ENCODE measurements at regions not wholly inside any gene's neighbourhood (a gene's known extent, or its start where the extent isn't known, plus 50 kb on each side); places are given as distances from the start of the nearest gene placed in this dataset.

DNA sequence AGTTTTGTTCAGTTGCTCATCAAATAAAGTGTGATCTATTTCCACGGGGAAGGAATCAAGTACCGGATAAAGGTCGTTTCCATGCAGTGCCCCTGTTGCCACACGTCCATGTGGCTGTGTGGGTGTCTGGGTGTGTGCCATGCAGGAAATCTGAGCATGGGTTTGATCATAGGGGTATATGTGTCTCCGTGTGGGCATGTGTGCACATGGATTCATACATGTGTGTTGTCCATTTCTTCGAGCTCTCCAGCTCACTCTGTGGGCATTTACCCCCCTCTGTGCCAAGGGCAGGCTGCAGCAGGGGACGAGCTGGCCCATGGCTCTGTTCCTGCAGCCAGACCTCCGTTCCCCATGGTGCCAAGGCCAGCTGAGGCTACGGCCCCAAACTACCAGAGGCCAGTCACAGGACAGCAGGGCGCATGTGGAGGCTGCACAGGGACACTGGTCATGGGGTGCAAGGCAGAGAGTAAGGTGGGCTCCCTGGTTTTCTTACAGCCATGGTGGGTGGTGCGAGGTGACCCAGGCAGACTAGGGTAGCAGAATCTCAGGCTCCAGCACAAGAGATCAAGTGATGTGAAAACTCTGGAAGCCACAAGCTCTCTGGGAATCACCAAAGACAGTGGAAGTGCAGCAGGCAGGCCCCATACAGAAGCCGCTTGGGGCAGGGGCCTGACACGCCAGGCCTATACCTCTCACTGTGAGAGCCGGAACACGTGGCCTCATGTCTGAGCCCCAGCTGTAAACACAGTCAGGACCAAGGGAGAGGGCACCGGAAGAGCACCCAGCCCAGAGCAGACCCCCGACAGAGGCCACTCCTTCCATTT lies 66.4 kb upstream of the RAB6C start:
- no peak for DNase-seq (ENCODE audit: low spot score)
- Mint-ChIP-seq H3K9me3 (peaks cover 9% of the 10 kb centered on the region), H3K36me3 (peaks cover 8% of the 10 kb centered on the region), H3K4me3 (no peak overlapping the region), H3K27me3 (ENCODE audit: low read depth) (no peaks in the 10 kb centered on the region), H3K27ac (no peak overlapping the region), H3K4me1 (peaks cover 11% of the 10 kb centered on the region)
- ChIA-PET POLR2A (no interaction called here), CTCF (interaction anchor here (0.8 kb wide), 1 partner anchor 10 kb away, joined by 3 read pairs; no protein-coding TSS in a partner anchor)
- TF ChIP-seq ZNF423 (CRISPR knock-in tag; IDR thresholded peaks at IDR 0.05) (no peak), RORB (CRISPR knock-in tag; IDR thresholded peaks at IDR 0.05) (no peak), ZNF396 (CRISPR knock-in tag; IDR thresholded peaks at IDR 0.05; ENCODE audit: borderline replicate concordance) (no peak), ZBTB21 (CRISPR knock-in tag; IDR thresholded peaks at IDR 0.05; ENCODE audit: borderline replicate concordance) (no peak)
- TF ChIP-seq, protein P1, sequence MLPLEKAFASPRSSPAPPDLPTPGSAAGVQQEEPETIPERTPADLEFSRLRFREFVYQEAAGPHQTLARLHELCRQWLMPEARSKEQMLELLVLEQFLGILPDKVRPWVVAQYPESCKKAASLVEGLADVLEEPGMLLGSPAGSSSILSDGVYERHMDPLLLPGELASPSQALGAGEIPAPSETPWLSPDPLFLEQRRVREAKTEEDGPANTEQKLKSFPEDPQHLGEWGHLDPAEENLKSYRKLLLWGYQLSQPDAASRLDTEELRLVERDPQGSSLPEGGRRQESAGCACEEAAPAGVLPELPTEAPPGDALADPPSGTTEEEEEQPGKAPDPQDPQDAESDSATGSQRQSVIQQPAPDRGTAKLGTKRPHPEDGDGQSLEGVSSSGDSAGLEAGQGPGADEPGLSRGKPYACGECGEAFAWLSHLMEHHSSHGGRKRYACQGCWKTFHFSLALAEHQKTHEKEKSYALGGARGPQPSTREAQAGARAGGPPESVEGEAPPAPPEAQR (CRISPR knock-in tag; IDR thresholded peaks at IDR 0.05), result no peak
- TF ChIP-seq, protein P2, sequence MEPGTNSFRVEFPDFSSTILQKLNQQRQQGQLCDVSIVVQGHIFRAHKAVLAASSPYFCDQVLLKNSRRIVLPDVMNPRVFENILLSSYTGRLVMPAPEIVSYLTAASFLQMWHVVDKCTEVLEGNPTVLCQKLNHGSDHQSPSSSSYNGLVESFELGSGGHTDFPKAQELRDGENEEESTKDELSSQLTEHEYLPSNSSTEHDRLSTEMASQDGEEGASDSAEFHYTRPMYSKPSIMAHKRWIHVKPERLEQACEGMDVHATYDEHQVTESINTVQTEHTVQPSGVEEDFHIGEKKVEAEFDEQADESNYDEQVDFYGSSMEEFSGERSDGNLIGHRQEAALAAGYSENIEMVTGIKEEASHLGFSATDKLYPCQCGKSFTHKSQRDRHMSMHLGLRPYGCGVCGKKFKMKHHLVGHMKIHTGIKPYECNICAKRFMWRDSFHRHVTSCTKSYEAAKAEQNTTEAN (CRISPR knock-in tag; IDR thresholded peaks at IDR 0.05), result no peak
- TF ChIP-seq, protein P3, sequence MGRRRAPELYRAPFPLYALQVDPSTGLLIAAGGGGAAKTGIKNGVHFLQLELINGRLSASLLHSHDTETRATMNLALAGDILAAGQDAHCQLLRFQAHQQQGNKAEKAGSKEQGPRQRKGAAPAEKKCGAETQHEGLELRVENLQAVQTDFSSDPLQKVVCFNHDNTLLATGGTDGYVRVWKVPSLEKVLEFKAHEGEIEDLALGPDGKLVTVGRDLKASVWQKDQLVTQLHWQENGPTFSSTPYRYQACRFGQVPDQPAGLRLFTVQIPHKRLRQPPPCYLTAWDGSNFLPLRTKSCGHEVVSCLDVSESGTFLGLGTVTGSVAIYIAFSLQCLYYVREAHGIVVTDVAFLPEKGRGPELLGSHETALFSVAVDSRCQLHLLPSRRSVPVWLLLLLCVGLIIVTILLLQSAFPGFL (CRISPR knock-in tag; IDR thresholded peaks at IDR 0.05; ENCODE audit: borderline replicate concordance), result no peak
- ATAC-seq, result no peak

DNA sequence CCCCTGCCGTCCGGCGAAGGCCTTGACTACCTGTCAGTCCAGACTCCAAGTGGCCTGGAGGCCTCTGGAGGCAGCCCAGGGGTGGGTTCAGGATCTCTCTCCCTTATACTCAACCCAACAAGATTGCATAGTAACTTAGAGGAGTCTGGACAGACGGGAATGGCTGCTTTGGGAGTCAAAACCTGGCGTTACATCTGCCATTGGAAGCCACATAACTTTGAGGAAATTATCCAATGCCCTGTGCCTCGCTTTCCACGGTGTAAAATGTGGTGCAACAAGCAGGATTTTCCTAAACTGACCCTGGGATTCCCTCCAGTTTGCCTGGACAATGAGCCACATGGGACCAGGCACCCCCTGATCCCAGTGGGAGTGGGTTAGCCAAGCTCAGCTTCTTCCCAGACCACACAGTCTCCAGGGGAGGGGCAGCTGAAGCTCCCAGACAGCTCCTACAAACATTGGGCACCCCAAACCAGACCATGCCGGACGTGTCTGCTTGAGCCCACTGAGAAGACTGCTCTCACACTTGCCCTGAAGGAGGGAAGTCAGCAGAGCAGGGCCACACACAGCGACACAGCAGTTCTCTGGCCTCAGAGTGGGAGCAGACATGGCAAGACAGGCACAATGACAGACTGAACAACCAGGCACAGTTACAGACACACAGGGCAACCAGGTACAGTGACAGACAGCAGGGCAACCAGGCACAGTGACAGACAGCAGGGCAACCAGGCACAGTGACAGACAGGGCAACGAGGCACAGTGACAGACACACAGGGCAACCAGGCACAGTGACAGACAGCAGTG lies 65.6 kb upstream of the RAB6C start:
- TF ChIP-seq SP1 (CRISPR knock-in tag; conservative IDR thresholded peaks at IDR 0.05) (no peak), RORB (CRISPR knock-in tag; IDR thresholded peaks at IDR 0.05) (no peak), TP53 (CRISPR knock-in tag; IDR thresholded peaks at IDR 0.05) (no peak)
- TF ChIP-seq, protein P4, sequence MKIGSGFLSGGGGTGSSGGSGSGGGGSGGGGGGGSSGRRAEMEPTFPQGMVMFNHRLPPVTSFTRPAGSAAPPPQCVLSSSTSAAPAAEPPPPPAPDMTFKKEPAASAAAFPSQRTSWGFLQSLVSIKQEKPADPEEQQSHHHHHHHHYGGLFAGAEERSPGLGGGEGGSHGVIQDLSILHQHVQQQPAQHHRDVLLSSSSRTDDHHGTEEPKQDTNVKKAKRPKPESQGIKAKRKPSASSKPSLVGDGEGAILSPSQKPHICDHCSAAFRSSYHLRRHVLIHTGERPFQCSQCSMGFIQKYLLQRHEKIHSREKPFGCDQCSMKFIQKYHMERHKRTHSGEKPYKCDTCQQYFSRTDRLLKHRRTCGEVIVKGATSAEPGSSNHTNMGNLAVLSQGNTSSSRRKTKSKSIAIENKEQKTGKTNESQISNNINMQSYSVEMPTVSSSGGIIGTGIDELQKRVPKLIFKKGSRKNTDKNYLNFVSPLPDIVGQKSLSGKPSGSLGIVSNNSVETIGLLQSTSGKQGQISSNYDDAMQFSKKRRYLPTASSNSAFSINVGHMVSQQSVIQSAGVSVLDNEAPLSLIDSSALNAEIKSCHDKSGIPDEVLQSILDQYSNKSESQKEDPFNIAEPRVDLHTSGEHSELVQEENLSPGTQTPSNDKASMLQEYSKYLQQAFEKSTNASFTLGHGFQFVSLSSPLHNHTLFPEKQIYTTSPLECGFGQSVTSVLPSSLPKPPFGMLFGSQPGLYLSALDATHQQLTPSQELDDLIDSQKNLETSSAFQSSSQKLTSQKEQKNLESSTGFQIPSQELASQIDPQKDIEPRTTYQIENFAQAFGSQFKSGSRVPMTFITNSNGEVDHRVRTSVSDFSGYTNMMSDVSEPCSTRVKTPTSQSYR (CRISPR knock-in tag; IDR thresholded peaks at IDR 0.05), result no peak
- TF ChIP-seq, protein P5, sequence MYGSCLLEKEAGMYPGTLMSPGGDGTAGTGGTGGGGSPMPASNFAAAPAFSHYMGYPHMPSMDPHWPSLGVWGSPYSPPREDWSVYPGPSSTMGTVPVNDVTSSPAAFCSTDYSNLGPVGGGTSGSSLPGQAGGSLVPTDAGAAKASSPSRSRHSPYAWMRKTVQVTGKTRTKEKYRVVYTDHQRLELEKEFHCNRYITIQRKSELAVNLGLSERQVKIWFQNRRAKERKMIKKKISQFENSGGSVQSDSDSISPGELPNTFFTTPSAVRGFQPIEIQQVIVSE (CRISPR knock-in tag; IDR thresholded peaks at IDR 0.05; ENCODE audit: borderline replicate concordance), result no peak
- TF ChIP-seq, protein P6, sequence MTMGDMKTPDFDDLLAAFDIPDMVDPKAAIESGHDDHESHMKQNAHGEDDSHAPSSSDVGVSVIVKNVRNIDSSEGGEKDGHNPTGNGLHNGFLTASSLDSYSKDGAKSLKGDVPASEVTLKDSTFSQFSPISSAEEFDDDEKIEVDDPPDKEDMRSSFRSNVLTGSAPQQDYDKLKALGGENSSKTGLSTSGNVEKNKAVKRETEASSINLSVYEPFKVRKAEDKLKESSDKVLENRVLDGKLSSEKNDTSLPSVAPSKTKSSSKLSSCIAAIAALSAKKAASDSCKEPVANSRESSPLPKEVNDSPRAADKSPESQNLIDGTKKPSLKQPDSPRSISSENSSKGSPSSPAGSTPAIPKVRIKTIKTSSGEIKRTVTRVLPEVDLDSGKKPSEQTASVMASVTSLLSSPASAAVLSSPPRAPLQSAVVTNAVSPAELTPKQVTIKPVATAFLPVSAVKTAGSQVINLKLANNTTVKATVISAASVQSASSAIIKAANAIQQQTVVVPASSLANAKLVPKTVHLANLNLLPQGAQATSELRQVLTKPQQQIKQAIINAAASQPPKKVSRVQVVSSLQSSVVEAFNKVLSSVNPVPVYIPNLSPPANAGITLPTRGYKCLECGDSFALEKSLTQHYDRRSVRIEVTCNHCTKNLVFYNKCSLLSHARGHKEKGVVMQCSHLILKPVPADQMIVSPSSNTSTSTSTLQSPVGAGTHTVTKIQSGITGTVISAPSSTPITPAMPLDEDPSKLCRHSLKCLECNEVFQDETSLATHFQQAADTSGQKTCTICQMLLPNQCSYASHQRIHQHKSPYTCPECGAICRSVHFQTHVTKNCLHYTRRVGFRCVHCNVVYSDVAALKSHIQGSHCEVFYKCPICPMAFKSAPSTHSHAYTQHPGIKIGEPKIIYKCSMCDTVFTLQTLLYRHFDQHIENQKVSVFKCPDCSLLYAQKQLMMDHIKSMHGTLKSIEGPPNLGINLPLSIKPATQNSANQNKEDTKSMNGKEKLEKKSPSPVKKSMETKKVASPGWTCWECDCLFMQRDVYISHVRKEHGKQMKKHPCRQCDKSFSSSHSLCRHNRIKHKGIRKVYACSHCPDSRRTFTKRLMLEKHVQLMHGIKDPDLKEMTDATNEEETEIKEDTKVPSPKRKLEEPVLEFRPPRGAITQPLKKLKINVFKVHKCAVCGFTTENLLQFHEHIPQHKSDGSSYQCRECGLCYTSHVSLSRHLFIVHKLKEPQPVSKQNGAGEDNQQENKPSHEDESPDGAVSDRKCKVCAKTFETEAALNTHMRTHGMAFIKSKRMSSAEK (CRISPR knock-in tag; IDR thresholded peaks at IDR 0.05; ENCODE audit: borderline replicate concordance), result no peak
- DNase-seq (ENCODE audit: low spot score) (no peak), ATAC-seq (no peak)
- Mint-ChIP-seq H3K4me1 (peaks cover 6% of the 10 kb centered on the region), H3K27me3 (ENCODE audit: low read depth) (peaks cover 3% of the 10 kb centered on the region; the same call in 1 of the 2 replicates), H3K9me3 (peaks cover 18% of the 10 kb centered on the region), H3K27ac (no peak overlapping the region), H3K36me3 (peaks cover 14% of the 10 kb centered on the region), H3K4me3 (no peak overlapping the region)
- ChIA-PET CTCF (no interaction called here), POLR2A (no interaction called here)
